H9 (cell line): ENCODE measurements at regions not wholly inside any gene's neighbourhood (a gene's known extent, or its start where the extent isn't known, plus 50 kb on each side); places are given as distances from the start of the nearest gene placed in this dataset.

ENCODE experiments used
- DNase-seq: peaks from one replicate; pipeline ENCODE4 v3.0.0-alpha.2; 2017
- H2AFZ ChIP-seq: one replicate; pipeline ENCODE4 v1.6.1; 2013; ENCODE audit warnings: mild to moderate bottlenecking, low read length, control low read depth, moderate library complexity
- H2AK5ac ChIP-seq: 2 replicates; pipeline ENCODE4 v1.6.1; 2013; ENCODE audit warnings: low read length, control low read depth, mixed read lengths; ENCODE audit not compliant: insufficient read length
- H2BK120ac ChIP-seq: one replicate; pipeline ENCODE4 v1.6.1; 2013; ENCODE audit warnings: low read depth, mild to moderate bottlenecking, low read length, control low read depth, inconsistent platforms; ENCODE audit not compliant: poor library complexity, severe bottlenecking
- H2BK12ac ChIP-seq: 2 replicates; pipeline ENCODE4 v1.6.1; 2013; ENCODE audit warnings: low read length, control low read depth, mixed read lengths, low read depth; ENCODE audit not compliant: insufficient read length
- H2BK15ac ChIP-seq: 2 replicates; pipeline ENCODE4 v1.6.1; 2013; ENCODE audit warnings: low read depth, low read length, control low read depth
- H2BK20ac ChIP-seq: one replicate; pipeline ENCODE4 v1.6.1; 2013; ENCODE audit warnings: low read depth, mild to moderate bottlenecking, low read length, control low read depth, inconsistent platforms; ENCODE audit not compliant: poor library complexity, severe bottlenecking
- H2BK5ac ChIP-seq: 2 replicates; pipeline ENCODE4 v1.6.1; 2013; ENCODE audit warnings: low read length, control low read depth, mixed read lengths; ENCODE audit not compliant: insufficient read length
- H3K14ac ChIP-seq: 2 replicates; pipeline ENCODE4 v1.6.1; 2013; ENCODE audit warnings: low read length, control low read depth; ENCODE audit not compliant: insufficient read depth
- H3K18ac ChIP-seq: 2 replicates; pipeline ENCODE4 v1.6.1; 2013; ENCODE audit warnings: low read depth, mild to moderate bottlenecking, mixed read lengths, low read length, control low read depth; ENCODE audit not compliant: insufficient read length
- H3K23ac ChIP-seq: 2 replicates; pipeline ENCODE4 v1.6.1; 2013; ENCODE audit warnings: low read length, control low read depth, mixed read lengths, low read depth; ENCODE audit not compliant: insufficient read length
- H3K23me2 ChIP-seq: 2 replicates; pipeline ENCODE4 v1.6.1; 2013; ENCODE audit warnings: low read depth, mild to moderate bottlenecking, mixed read lengths, low read length, control low read depth; ENCODE audit not compliant: insufficient read length, poor library complexity, severe bottlenecking
- H3K27ac ChIP-seq: 2 replicates; pipeline ENCODE4 v1.5.1; 2013; ENCODE audit warnings: low read length, control low read depth, mixed read lengths, low read depth; ENCODE audit not compliant: insufficient read length
- H3K27me3 ChIP-seq: 2 replicates; pipeline ENCODE4 v1.6.1; 2013; ENCODE audit warnings: low read length, control low read depth, inconsistent platforms; ENCODE audit not compliant: insufficient read depth
- H3K4ac ChIP-seq: 2 replicates; pipeline ENCODE4 v1.6.1; 2013; ENCODE audit warnings: low read depth, mild to moderate bottlenecking, control low read depth, inconsistent platforms, low read length, moderate library complexity
- H3K4me1 ChIP-seq: 2 replicates; pipeline ENCODE4 v1.6.1; 2013; ENCODE audit warnings: low read length, control low read depth, inconsistent platforms; ENCODE audit not compliant: insufficient read depth
- H3K4me2 ChIP-seq: 2 replicates; pipeline ENCODE4 v1.6.1; 2013; ENCODE audit warnings: low read length, control low read depth, mixed read lengths; ENCODE audit not compliant: insufficient read length, insufficient read depth
- H3K56ac ChIP-seq: 2 replicates; pipeline ENCODE4 v1.6.1; 2013; ENCODE audit warnings: low read depth, mild to moderate bottlenecking, mixed read lengths, low read length, control low read depth; ENCODE audit not compliant: insufficient read length
- H3K79me1 ChIP-seq: 2 replicates; pipeline ENCODE4 v1.6.1; 2013; ENCODE audit warnings: low read depth, mild to moderate bottlenecking, moderate library complexity, low read length, control low read depth, inconsistent platforms; ENCODE audit not compliant: insufficient read depth, poor library complexity, severe bottlenecking
- H3K79me2 ChIP-seq: 2 replicates; pipeline ENCODE4 v1.6.1; 2013; ENCODE audit warnings: low read length, control low read depth, inconsistent platforms; ENCODE audit not compliant: insufficient read depth
- H3K9ac ChIP-seq: 2 replicates; pipeline ENCODE4 v1.6.1; 2013; ENCODE audit warnings: low read length, control low read depth, mixed read lengths; ENCODE audit not compliant: insufficient read length; ENCODE audit errors: extremely low read depth
- H3K9me3 ChIP-seq: one replicate; pipeline ENCODE4 v1.6.1; 2013; ENCODE audit warnings: low read depth, low read length, inconsistent platforms; ENCODE audit not compliant: control insufficient read depth
- H3T11ph ChIP-seq: one replicate; pipeline ENCODE4 v1.6.1; 2013; ENCODE audit warnings: mild to moderate bottlenecking, low read length, control low read depth, inconsistent platforms
- H4K20me1 ChIP-seq: one replicate; pipeline ENCODE4 v1.6.1; 2013; ENCODE audit not compliant: control insufficient read depth, insufficient read length, insufficient read depth
- H4K5ac ChIP-seq: 2 replicates; pipeline ENCODE4 v1.6.1; 2013; ENCODE audit warnings: low read depth, mild to moderate bottlenecking, mixed read lengths, low read length, control low read depth; ENCODE audit not compliant: insufficient read length
- H4K8ac ChIP-seq: replicated peaks from 2 replicates; pipeline ENCODE4 v1.6.1; 2013; ENCODE audit warnings: low read length, control low read depth, mixed read lengths, low read depth; ENCODE audit not compliant: insufficient read length
- H4K91ac ChIP-seq: 2 replicates; pipeline ENCODE4 v1.6.1; 2013; ENCODE audit warnings: low read depth, mild to moderate bottlenecking, moderate library complexity, mixed read lengths, low read length, control low read depth; ENCODE audit not compliant: insufficient read length
- H3K27ac Mint-ChIP-seq, 3 experiments: 2 replicates in 2 of 3; 3 replicates in 1 of 3; pipeline ENCODE4 v1.8.0; 2020 to 2021; ENCODE audit warnings: mixed read lengths in 3 of 3, mild to moderate bottlenecking in 1 of 3, moderate library complexity in 1 of 3
- H3K27me3 Mint-ChIP-seq: 2 replicates; pipeline ENCODE4 v1.8.0; 2021; ENCODE audit warnings: low read depth, mild to moderate bottlenecking, moderate library complexity, mixed read lengths
- H3K36me3 Mint-ChIP-seq, 3 experiments: 2 replicates in 2 of 3; 3 replicates in 1 of 3; pipeline ENCODE4 v1.8.0; 2020 to 2021; ENCODE audit warnings: low read depth in 3 of 3, mixed read lengths in 3 of 3; ENCODE audit not compliant: insufficient read depth in 1 of 3
- H3K4me1 Mint-ChIP-seq, 2 experiments: 2 replicates each; pipeline ENCODE4 v1.8.0; 2020; ENCODE audit warnings: mixed read lengths in 2 of 2
- H3K4me3 Mint-ChIP-seq, 2 experiments: 2 replicates in 1 of 2; 3 replicates in 1 of 2; pipeline ENCODE4 v1.8.0; 2020 to 2021; ENCODE audit warnings: mild to moderate bottlenecking in 2 of 2, mixed read lengths in 2 of 2, moderate library complexity in 1 of 2
- H3K9me3 Mint-ChIP-seq, 2 experiments: 2 replicates in 1 of 2; 3 replicates in 1 of 2; pipeline ENCODE4 v1.8.0; 2020; ENCODE audit warnings: mild to moderate bottlenecking in 2 of 2, mixed read lengths in 2 of 2, moderate library complexity in 1 of 2
- TF ChIP-seq, protein P1 (sequence below): fragments of 200-600 bp; sonication (generic); conservative IDR thresholded peaks from 3 replicates; pipeline ENCODE4 v1.8.0; 2021; ENCODE audit warnings: antibody characterized with exemption, mild to moderate bottlenecking

DNA sequence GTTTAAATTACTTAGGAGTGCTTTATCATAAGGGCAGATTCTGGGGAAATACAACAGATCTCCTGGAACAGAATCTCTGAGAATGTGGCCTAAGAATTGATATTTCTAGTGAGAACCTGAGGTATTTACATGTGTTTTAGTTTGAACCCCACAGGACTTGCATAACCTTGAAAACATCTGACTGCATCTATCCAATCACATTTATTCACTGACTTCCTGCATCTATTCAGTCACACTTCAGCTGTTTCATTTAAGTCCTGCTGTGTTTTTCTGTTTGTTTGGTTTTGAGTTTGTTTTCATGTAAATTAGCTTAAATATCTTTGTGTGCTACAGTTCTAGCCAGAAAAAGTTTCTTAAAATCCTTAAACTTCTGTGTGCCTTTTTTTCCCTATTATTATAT lies 1260.7 kb downstream of the PLA2G4A start:
- Histone ChIP-seq H3K4me1 (no peaks in the 10 kb centered on the region), H2AK5ac (no peak overlapping the region), H3K23me2 (no peaks in the 10 kb centered on the region), H2BK20ac (no peak overlapping the region), H3K79me2 (no peaks in the 10 kb centered on the region), H3T11ph (no peak overlapping the region), H3K9ac (no peak overlapping the region), H3K9me3 (no peaks in the 10 kb centered on the region), H2BK5ac (no peak overlapping the region), H3K4me2 (no peak overlapping the region), H3K56ac (no peak overlapping the region), H2BK12ac (no peak overlapping the region), H4K91ac (no peak overlapping the region), H2BK15ac (no peak overlapping the region), H3K79me1 (no peaks in the 10 kb centered on the region), H3K18ac (no peak overlapping the region), H3K14ac (no peak overlapping the region), H4K8ac (no peak overlapping the region), H2AFZ (no peak overlapping the region), H4K5ac (no peak overlapping the region), H3K23ac (no peak overlapping the region), H2BK120ac (no peak overlapping the region), H3K27me3 (no peaks in the 10 kb centered on the region), H3K27ac (no peak overlapping the region), H3K4ac (no peak overlapping the region), H4K20me1 (no peaks in the 10 kb centered on the region)
- Mint-ChIP-seq H3K36me3 (peaks cover 0 to 12% (median 6%) of the 10 kb centered on the region in 3 experiments; a peak in 4 of 7 replicates), H3K9me3 (peaks cover 8 to 9% of the 10 kb centered on the region in 2 experiments), H3K27ac (peak overlapping the region in 2 of 3 experiments; percentile 66 to 88; a peak in 3 of 7 replicates), H3K4me3 (no peak overlapping the region), H3K27me3 (0 out of 2 replicates have a peak, but pooled peaks cover 2% of the 10 kb centered on the region), H3K4me1 (peaks cover 17 to 22% of the 10 kb centered on the region in 2 experiments)
- TF ChIP-seq, protein P1, sequence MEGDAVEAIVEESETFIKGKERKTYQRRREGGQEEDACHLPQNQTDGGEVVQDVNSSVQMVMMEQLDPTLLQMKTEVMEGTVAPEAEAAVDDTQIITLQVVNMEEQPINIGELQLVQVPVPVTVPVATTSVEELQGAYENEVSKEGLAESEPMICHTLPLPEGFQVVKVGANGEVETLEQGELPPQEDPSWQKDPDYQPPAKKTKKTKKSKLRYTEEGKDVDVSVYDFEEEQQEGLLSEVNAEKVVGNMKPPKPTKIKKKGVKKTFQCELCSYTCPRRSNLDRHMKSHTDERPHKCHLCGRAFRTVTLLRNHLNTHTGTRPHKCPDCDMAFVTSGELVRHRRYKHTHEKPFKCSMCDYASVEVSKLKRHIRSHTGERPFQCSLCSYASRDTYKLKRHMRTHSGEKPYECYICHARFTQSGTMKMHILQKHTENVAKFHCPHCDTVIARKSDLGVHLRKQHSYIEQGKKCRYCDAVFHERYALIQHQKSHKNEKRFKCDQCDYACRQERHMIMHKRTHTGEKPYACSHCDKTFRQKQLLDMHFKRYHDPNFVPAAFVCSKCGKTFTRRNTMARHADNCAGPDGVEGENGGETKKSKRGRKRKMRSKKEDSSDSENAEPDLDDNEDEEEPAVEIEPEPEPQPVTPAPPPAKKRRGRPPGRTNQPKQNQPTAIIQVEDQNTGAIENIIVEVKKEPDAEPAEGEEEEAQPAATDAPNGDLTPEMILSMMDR, result no peak
- no peak for DNase-seq
